HL-60 (cell line): ENCODE measurements at regions not wholly inside any gene's neighbourhood (a gene's known extent, or its start where the extent isn't known, plus 50 kb on each side); places are given as distances from the start of the nearest gene placed in this dataset.

Experiments
- DNase-seq, 2 experiments: peaks; one replicate each; pipeline ENCODE4 v3.0.0-alpha.2; 2010 to 2020; ENCODE audit warnings: low read depth in 1 of 2, low spot score in 1 of 2
- H3K27ac ChIP-seq: fragments of 250-450 bp; sonication (Bioruptor Pico); replicated peaks from 2 replicates; pipeline ENCODE4 v1.5.1; 2020; ENCODE audit warnings: mild to moderate bottlenecking, moderate library complexity
- H3K27me3 ChIP-seq: fragments of 250-450 bp; sonication (Bioruptor Pico); 2 replicates; pipeline ENCODE4 v1.5.1; 2021; ENCODE audit warnings: mild to moderate bottlenecking, moderate library complexity; ENCODE audit not compliant: insufficient read depth, poor library complexity, severe bottlenecking
- H3K4me3 ChIP-seq: replicated peaks from 2 replicates; pipeline ENCODE4 v1.5.1; 2011; ENCODE audit warnings: mild to moderate bottlenecking, control low read depth, low read length; ENCODE audit not compliant: insufficient read depth
- GABPA ChIP-seq: IDR thresholded peaks from 2 replicates; pipeline ENCODE4 v1.6.1; 2012; ENCODE audit warnings: low read depth
- POLR2AphosphoS5 ChIP-seq: IDR thresholded peaks from 2 replicates; pipeline ENCODE4 v1.6.1; 2012; ENCODE audit warnings: low read depth
- SPI1 ChIP-seq: IDR thresholded peaks from 2 replicates; pipeline ENCODE4 v1.6.1; 2012; ENCODE audit warnings: low read depth, mild to moderate bottlenecking, borderline replicate concordance
- TF ChIP-seq, protein P1 (sequence below): IDR thresholded peaks from 2 replicates; pipeline ENCODE4 v1.6.1; 2012; ENCODE audit warnings: low read depth; ENCODE audit not compliant: insufficient replicate concordance
- TF ChIP-seq, protein P2 (sequence below): IDR thresholded peaks from one replicate; pipeline ENCODE4 v1.5.1; 2011; ENCODE audit warnings: low read length, control low read depth, inconsistent platforms; ENCODE audit not compliant: insufficient read depth

DNA sequence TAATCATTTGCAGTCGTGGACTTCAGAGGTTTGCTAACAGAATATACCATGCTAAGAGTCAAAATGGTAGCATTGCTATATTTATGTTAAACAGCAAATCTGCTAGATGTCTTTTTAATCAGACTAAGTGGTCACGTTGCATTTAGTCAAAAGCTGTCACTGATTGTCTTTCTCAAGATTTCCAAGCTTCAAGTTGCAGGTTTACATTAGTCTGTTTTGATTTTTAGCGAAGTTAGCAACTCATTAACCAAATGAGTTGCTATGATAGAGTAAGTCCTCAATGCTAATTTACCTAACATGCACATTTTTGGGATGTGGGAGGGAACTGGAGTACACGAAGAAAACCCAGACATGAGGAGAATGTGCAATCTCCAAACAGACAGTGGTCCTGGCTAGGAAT, 653.2 kb downstream of the TNS3 start:
- Histone ChIP-seq H3K27ac (no peak overlapping the region), H3K4me3 (no peak overlapping the region), H3K27me3 (no peaks in the 10 kb centered on the region)
- no peak for DNase-seq
- TF ChIP-seq POLR2AphosphoS5: no peak
- no peak for TF ChIP-seq SPI1
- TF ChIP-seq GABPA: no peak
- TF ChIP-seq, protein P1, sequence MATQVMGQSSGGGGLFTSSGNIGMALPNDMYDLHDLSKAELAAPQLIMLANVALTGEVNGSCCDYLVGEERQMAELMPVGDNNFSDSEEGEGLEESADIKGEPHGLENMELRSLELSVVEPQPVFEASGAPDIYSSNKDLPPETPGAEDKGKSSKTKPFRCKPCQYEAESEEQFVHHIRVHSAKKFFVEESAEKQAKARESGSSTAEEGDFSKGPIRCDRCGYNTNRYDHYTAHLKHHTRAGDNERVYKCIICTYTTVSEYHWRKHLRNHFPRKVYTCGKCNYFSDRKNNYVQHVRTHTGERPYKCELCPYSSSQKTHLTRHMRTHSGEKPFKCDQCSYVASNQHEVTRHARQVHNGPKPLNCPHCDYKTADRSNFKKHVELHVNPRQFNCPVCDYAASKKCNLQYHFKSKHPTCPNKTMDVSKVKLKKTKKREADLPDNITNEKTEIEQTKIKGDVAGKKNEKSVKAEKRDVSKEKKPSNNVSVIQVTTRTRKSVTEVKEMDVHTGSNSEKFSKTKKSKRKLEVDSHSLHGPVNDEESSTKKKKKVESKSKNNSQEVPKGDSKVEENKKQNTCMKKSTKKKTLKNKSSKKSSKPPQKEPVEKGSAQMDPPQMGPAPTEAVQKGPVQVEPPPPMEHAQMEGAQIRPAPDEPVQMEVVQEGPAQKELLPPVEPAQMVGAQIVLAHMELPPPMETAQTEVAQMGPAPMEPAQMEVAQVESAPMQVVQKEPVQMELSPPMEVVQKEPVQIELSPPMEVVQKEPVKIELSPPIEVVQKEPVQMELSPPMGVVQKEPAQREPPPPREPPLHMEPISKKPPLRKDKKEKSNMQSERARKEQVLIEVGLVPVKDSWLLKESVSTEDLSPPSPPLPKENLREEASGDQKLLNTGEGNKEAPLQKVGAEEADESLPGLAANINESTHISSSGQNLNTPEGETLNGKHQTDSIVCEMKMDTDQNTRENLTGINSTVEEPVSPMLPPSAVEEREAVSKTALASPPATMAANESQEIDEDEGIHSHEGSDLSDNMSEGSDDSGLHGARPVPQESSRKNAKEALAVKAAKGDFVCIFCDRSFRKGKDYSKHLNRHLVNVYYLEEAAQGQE: no peak
- TF ChIP-seq, protein P2, sequence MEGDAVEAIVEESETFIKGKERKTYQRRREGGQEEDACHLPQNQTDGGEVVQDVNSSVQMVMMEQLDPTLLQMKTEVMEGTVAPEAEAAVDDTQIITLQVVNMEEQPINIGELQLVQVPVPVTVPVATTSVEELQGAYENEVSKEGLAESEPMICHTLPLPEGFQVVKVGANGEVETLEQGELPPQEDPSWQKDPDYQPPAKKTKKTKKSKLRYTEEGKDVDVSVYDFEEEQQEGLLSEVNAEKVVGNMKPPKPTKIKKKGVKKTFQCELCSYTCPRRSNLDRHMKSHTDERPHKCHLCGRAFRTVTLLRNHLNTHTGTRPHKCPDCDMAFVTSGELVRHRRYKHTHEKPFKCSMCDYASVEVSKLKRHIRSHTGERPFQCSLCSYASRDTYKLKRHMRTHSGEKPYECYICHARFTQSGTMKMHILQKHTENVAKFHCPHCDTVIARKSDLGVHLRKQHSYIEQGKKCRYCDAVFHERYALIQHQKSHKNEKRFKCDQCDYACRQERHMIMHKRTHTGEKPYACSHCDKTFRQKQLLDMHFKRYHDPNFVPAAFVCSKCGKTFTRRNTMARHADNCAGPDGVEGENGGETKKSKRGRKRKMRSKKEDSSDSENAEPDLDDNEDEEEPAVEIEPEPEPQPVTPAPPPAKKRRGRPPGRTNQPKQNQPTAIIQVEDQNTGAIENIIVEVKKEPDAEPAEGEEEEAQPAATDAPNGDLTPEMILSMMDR: no peak

DNA sequence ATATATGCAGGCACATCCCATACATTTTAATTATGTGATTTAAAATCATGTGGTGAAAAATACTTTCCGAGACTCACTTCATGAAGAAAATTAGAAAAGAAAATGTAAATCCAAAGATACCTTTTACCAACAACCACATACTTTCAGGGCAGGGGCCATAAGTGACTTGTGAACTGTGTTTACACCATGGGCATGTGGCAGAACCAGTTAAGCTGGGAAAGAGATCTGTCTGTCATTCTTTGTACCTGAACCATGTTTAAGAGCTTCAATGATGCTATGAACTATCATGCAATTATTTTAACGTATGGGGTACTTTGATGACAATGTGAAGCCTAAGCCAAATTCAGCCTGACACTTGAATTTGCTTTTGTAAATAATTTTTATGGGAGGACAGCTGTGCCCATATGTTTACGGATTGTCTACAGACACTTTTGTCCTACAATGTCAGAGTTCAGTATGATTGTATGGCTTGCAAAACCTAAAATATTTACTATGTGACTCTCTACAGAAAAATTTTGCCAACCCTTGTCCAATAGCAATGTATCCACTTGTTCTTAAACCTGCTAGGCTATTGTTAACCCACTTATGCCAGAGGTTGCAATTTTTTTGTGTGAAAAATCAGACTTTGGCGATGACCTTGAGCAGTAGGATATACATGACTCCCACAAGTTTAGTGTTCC, 654.6 kb downstream of the TNS3 start:
- TF ChIP-seq POLR2AphosphoS5 (no peak), GABPA (no peak), SPI1 (no peak)
- TF ChIP-seq, protein P1: no peak
- TF ChIP-seq, protein P2: no peak
- Histone ChIP-seq H3K27me3 (no peaks in the 10 kb centered on the region), H3K4me3 (no peak overlapping the region), H3K27ac (no peak overlapping the region)
- no peak for DNase-seq

DNA sequence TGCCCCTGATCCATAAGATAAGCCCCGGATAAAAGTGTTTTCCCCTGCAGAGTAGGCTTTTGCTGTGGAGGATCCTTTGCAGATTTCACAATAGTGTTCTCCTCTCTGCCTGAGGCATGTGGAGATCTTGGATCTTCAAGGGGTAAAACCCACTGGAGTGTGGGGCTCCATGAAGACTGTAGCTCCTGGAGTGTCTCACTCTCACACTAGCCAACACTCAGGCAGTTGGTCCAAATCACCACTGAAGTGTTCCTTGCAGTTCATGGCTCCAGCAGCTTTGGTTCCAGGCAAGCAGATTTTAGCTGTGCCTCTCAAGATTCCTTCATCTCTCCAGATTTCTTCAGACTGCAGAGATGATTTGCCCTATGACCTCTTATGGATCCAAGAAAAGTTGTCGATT, 665.3 kb downstream of the TNS3 start:
- H3K27ac ChIP-seq: no peak overlapping the region
- H3K4me3 ChIP-seq: no peak overlapping the region
- no peak for DNase-seq
- TF ChIP-seq GABPA (no peak), SPI1 (no peak), POLR2AphosphoS5 (no peak)
- TF ChIP-seq, protein P1: no peak
- TF ChIP-seq, protein P2: no peak
- H3K27me3 ChIP-seq: no peaks in the 10 kb centered on the region
